PC-3 (cell line): ENCODE measurements at regions not wholly inside any gene's neighbourhood (a gene's known extent, or its start where the extent isn't known, plus 50 kb on each side); places are given as distances from the start of the nearest gene placed in this dataset.

ENCODE experiments used
- ATAC-seq: fragments of 200-7000 bp; cut with Tn5 transposase; 2 replicates; pipeline ENCODE4 v1.9.1; 2020; ENCODE audit warnings: mild to moderate bottlenecking, moderate library complexity
- BruUV-seq: library from RNA; stranded (reverse); fragments of 400-500 nt; replicated peaks from 2 replicates; lab custom pipeline; 2021; lab: Mats Ljungman, UMichigan
- CTCF ChIA-PET: fragments of 300-600 bp; sonication (Branson Sonifier 250); formaldehyde crosslinking; loops from one replicate; lab custom pipeline; 2022; ENCODE audit warnings: antibody characterized with exemption; lab: Charles Lee
- POLR2A ChIA-PET: fragments of 300-600 bp; sonication (Branson Sonifier 250); formaldehyde crosslinking; loops from one replicate; lab custom pipeline; 2022; ENCODE audit warnings: antibody characterized with exemption; ENCODE audit not compliant: unreplicated experiment; lab: Charles Lee
- DNase-seq: peaks from one replicate; pipeline ENCODE4 v3.0.0-alpha.2; 2015
- H2AFZ ChIP-seq: fragments of 300-600 bp; sonication (generic); 2 replicates; pipeline ENCODE4 v1.6.0; 2016; ENCODE audit warnings: antibody characterized with exemption, low read length
- H3F3A ChIP-seq: fragments of 300-600 bp; sonication (generic); one replicate; pipeline ENCODE4 v1.6.0; 2017; ENCODE audit warnings: antibody characterized with exemption, low read length, control low read depth, mild to moderate bottlenecking; ENCODE audit not compliant: unreplicated experiment
- H3K27ac ChIP-seq: fragments of 300-600 bp; sonication (generic); 2 replicates; pipeline ENCODE4 v1.5.1; 2016; ENCODE audit warnings: mild to moderate bottlenecking, low read length
- H3K27me3 ChIP-seq: fragments of 300-600 bp; sonication (generic); 2 replicates; pipeline ENCODE4 v1.6.1; 2016; ENCODE audit warnings: low read length, mixed read lengths
- H3K36me3 ChIP-seq: fragments of 300-600 bp; sonication (generic); 2 replicates; pipeline ENCODE4 v1.6.1; 2016; ENCODE audit warnings: low read depth, mixed run types, low read length, mixed read lengths
- H3K4me1 ChIP-seq: fragments of 300-600 bp; sonication (generic); 2 replicates; pipeline ENCODE4 v1.5.1; 2016; ENCODE audit warnings: low read length; ENCODE audit not compliant: insufficient read depth
- H3K4me2 ChIP-seq: fragments of 300-600 bp; sonication (generic); 2 replicates; pipeline ENCODE4 v1.6.0; 2016; ENCODE audit warnings: low read length
- H3K4me3 ChIP-seq: fragments of 300-600 bp; sonication (generic); 2 replicates; pipeline ENCODE4 v1.5.1; 2016; ENCODE audit warnings: mild to moderate bottlenecking, low read length, mixed read lengths
- H3K79me2 ChIP-seq: fragments of 300-600 bp; sonication (generic); 2 replicates; pipeline ENCODE4 v1.6.1; 2017; ENCODE audit warnings: low read length, mixed read lengths
- H3K9ac ChIP-seq: fragments of 300-600 bp; sonication (generic); 2 replicates; pipeline ENCODE4 v1.6.0; 2016; ENCODE audit warnings: mild to moderate bottlenecking, low read length
- H3K9me2 ChIP-seq: fragments of 300-600 bp; sonication (generic); replicated peaks from 2 replicates; pipeline ENCODE4 v1.6.1; 2016; ENCODE audit warnings: mixed run types, low read length, mixed read lengths
- H3K9me3 ChIP-seq: fragments of 300-600 bp; sonication (generic); 2 replicates; pipeline ENCODE4 v1.6.1; 2016; ENCODE audit warnings: low read length, mixed read lengths
- H4K20me1 ChIP-seq: fragments of 300-600 bp; sonication (generic); 2 replicates; pipeline ENCODE4 v1.6.1; 2016; ENCODE audit warnings: low read length, mixed read lengths
- CTCF ChIP-seq: fragments of 300-600 bp; sonication (generic); conservative IDR thresholded peaks from 2 replicates; pipeline ENCODE4 v1.5.1; 2017; ENCODE audit warnings: antibody characterized with exemption, low read depth, mild to moderate bottlenecking, low read length
- EZH2 ChIP-seq: fragments of 300-600 bp; sonication (generic); IDR thresholded peaks from one replicate; pipeline ENCODE4 v1.6.1; 2017; ENCODE audit warnings: antibody characterized with exemption, mild to moderate bottlenecking, low read length; ENCODE audit not compliant: unreplicated experiment
- EZH2phosphoT487 ChIP-seq: fragments of 300-600 bp; sonication (generic); IDR thresholded peaks from 2 replicates; pipeline ENCODE4 v1.6.1; 2018; ENCODE audit warnings: mild to moderate bottlenecking, antibody characterized with exemption, low read length, borderline replicate concordance
- intact Hi-C: fragments of 100-400 bp; cut with micrococcal nuclease; formaldehyde crosslinking; loops from 2 replicates; pipeline ENCODE4 v1.9.0; 2023

- no peaks in the 10 kb centered on the region for H4K20me1 ChIP-seq
- no peaks in the 10 kb centered on the region for H3K79me2 ChIP-seq
- H3F3A ChIP-seq: no peaks in the 10 kb centered on the region
- H2AFZ ChIP-seq: no peak overlapping the region
- ATAC-seq (no peak), DNase-seq (no peak)
- no TSS peak for BruUV-seq
- no peaks in the 10 kb centered on the region for H3K4me1 ChIP-seq
- no peak overlapping the region for H3K27ac ChIP-seq
- ChIA-PET POLR2A (no interaction called here), CTCF (no interaction called here)
- no peak overlapping the region for H3K9ac ChIP-seq
- intact Hi-C loops: no loop called here
- no peak overlapping the region for H3K4me2 ChIP-seq
- H3K9me2 ChIP-seq: no peaks in the 10 kb centered on the region
- H3K36me3 ChIP-seq: no peaks in the 10 kb centered on the region
- no peak overlapping the region for H3K4me3 ChIP-seq
- H3K27me3 ChIP-seq: peaks cover 24% of the 10 kb centered on the region
- TF ChIP-seq EZH2 (no peak), CTCF (no peak), EZH2phosphoT487 (no peak)
- no peaks in the 10 kb centered on the region for H3K9me3 ChIP-seq
These were observed 271.4 kb upstream of the RORA start for GRCh38 chr15:61500523-61500922.

- DNase-seq: no peak
- no peaks in the 10 kb centered on the region for H3F3A ChIP-seq
- ChIA-PET POLR2A (no interaction called here), CTCF (no interaction called here)
- no peak overlapping the region for H2AFZ ChIP-seq
- H3K79me2 ChIP-seq: no peaks in the 10 kb centered on the region
- no peaks in the 10 kb centered on the region for H3K4me1 ChIP-seq
- H3K9me2 ChIP-seq: no peaks in the 10 kb centered on the region
- H3K27me3 ChIP-seq: peaks cover 31% of the 10 kb centered on the region
- H3K4me2 ChIP-seq: no peak overlapping the region
- H4K20me1 ChIP-seq: no peaks in the 10 kb centered on the region
- H3K9ac ChIP-seq: no peak overlapping the region
- TF ChIP-seq EZH2phosphoT487 (no peak), CTCF (no peak), EZH2 (no peak)
- BruUV-seq: no TSS peak
- no peaks in the 10 kb centered on the region for H3K9me3 ChIP-seq
- intact Hi-C loops: no loop called here
- ATAC-seq: no peak
- H3K4me3 ChIP-seq: no peak overlapping the region
- no peak overlapping the region for H3K27ac ChIP-seq
- no peaks in the 10 kb centered on the region for H3K36me3 ChIP-seq
These were observed 270.3 kb upstream of the RORA start for GRCh38 chr15:61499376-61499775.

GRCh38 chr15:61489571-61489970 is 260.5 kb upstream of the RORA start:
- DNase-seq: no peak
- H4K20me1 ChIP-seq: no peaks in the 10 kb centered on the region
- H3K4me2 ChIP-seq: no peak overlapping the region
- H3K27ac ChIP-seq: no peak overlapping the region
- peaks cover 18% of the 10 kb centered on the region; the same call in 1 of the 2 replicates for H3K27me3 ChIP-seq
- no peak for TF ChIP-seq CTCF
- no peak for TF ChIP-seq EZH2phosphoT487
- TF ChIP-seq EZH2: no peak
- no peak overlapping the region for H2AFZ ChIP-seq
- no TSS peak for BruUV-seq
- no peak overlapping the region for H3K9ac ChIP-seq
- ATAC-seq: no peak
- no peaks in the 10 kb centered on the region for H3K36me3 ChIP-seq
- ChIA-PET POLR2A (no interaction called here), CTCF (no interaction called here)
- no peaks in the 10 kb centered on the region for H3K4me1 ChIP-seq
- H3K79me2 ChIP-seq: no peaks in the 10 kb centered on the region
- intact Hi-C loops: no loop called here
- no peaks in the 10 kb centered on the region for H3K9me3 ChIP-seq
- no peaks in the 10 kb centered on the region for H3F3A ChIP-seq
- H3K9me2 ChIP-seq: no peaks in the 10 kb centered on the region
- H3K4me3 ChIP-seq: no peak overlapping the region
